Gastroesophageal sphincter (tissue), 3 donors: ENCODE measurements at regions not wholly inside any gene's neighbourhood (a gene's known extent, or its start where the extent isn't known, plus 50 kb on each side); places are given as distances from the start of the nearest gene placed in this dataset.

Experiments used
- CTCF ChIP-seq, 4 experiments: fragments of 200-600 bp in 2 of 4; fragments of 450-650 bp in 2 of 4; sonication (generic) in 1 of 4; IDR thresholded peaks; one replicate each; pipeline ENCODE4 v1.5.1; 2017 to 2019; ENCODE audit warnings: antibody characterized with exemption in 4 of 4, mild to moderate bottlenecking in 2 of 4, moderate library complexity in 2 of 4
- POLR2A ChIP-seq, 2 donors: fragments of 450-650 bp; IDR thresholded peaks; one replicate each; pipeline ENCODE4 v1.6.1; 2017; ENCODE audit warnings: antibody characterized with exemption in 2 of 2, mild to moderate bottlenecking in 2 of 2, moderate library complexity in 1 of 2

- TF ChIP-seq POLR2A (IDR thresholded peaks at IDR 0.05), result no peak
- TF ChIP-seq CTCF (IDR thresholded peaks at IDR 0.05), result no peak
Observed at GRCh38 chr9:111108946-111109345, 70.7 kb upstream of the LPAR1 start.
